H1 (cell line): ENCODE measurements at regions not wholly inside any gene's neighbourhood (a gene's known extent, or its start where the extent isn't known, plus 50 kb on each side); places are given as distances from the start of the nearest gene placed in this dataset.

Source experiments
- BACH1 ChIP-seq: IDR thresholded peaks from 2 replicates; pipeline ENCODE4 v1.6.1; 2012; ENCODE audit warnings: low read length, improper control_type of control experiment
- CHD2 ChIP-seq: IDR thresholded peaks from 2 replicates; pipeline ENCODE4 v1.6.1; 2012; ENCODE audit warnings: low read length, improper control_type of control experiment
- EP300 ChIP-seq, 2 experiments: IDR thresholded peaks; 1 replicate in 1 of 2; 2 replicates in 1 of 2; pipeline ENCODE4 v1.6.1; 2011 to 2012; ENCODE audit warnings: low read depth in 2 of 2, low read length in 2 of 2, mild to moderate bottlenecking in 2 of 2, borderline replicate concordance in 1 of 2, inconsistent platforms in 1 of 2, moderate library complexity in 1 of 2
- EZH2 ChIP-seq: fragments of 200-600 bp; sonication (generic); IDR thresholded peaks from 2 replicates; pipeline ENCODE4 v1.7.1; 2012; ENCODE audit warnings: low read depth, mild to moderate bottlenecking, moderate library complexity, low read length, inconsistent platforms; ENCODE audit not compliant: severe bottlenecking
- POLR2A ChIP-seq, 2 experiments: IDR thresholded peaks; 1 replicate in 1 of 2; 2 replicates in 1 of 2; pipeline ENCODE4 v1.6.1; 2011; ENCODE audit warnings: low read depth in 2 of 2, low read length in 2 of 2, mild to moderate bottlenecking in 2 of 2; ENCODE audit errors: control extremely low read depth in 1 of 2
- RAD21 ChIP-seq, 2 experiments: IDR thresholded peaks in 1 of 2; conservative IDR thresholded peaks in 1 of 2; 2 replicates each; pipeline ENCODE4 v1.6.1; 2011; ENCODE audit warnings: low read depth in 2 of 2, low read length in 2 of 2, improper control_type of control experiment in 1 of 2, inconsistent platforms in 1 of 2, mild to moderate bottlenecking in 1 of 2, moderate library complexity in 1 of 2
- RBBP5 ChIP-seq: IDR thresholded peaks from 2 replicates; pipeline ENCODE4 v1.7.1; 2012; ENCODE audit warnings: low read depth, mild to moderate bottlenecking, inconsistent platforms, low read length, moderate library complexity, borderline replicate concordance
- RFX5 ChIP-seq: IDR thresholded peaks from 2 replicates; pipeline ENCODE4 v1.6.1; 2011; ENCODE audit warnings: low read depth, low read length, improper control_type of control experiment, borderline replicate concordance
- SIN3A ChIP-seq, 2 experiments: IDR thresholded peaks in 1 of 2; conservative IDR thresholded peaks in 1 of 2; 2 replicates each; pipeline ENCODE4 v1.6.1; 2011 to 2012; ENCODE audit warnings: low read length in 2 of 2, improper control_type of control experiment in 1 of 2, low read depth in 1 of 2, mild to moderate bottlenecking in 1 of 2
- TF ChIP-seq, protein P1 (sequence below): IDR thresholded peaks from 2 replicates; pipeline ENCODE4 v1.6.1; 2012; ENCODE audit warnings: low read length, inconsistent platforms

DNA sequence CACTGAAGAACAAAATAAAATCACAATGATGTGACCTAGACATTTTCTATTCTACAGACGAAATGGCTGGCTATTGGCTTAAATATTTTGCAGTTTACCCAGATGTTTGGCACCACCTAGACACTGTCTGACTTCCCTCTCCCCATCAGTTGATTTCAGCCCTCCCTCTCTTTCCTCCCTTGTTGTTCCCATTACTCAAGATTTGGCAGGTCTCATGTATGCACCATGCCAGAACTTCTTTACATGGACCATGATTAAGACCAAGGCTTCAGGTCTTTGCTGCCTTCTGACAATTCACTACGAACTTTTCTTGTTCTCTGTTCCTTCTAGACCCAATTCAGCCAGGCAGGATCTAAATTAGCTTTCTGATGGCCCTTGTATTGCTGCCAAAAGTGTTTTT, 66.6 kb upstream of the GDNF start:
- TF ChIP-seq EP300 (IDR thresholded peaks at IDR 0.05; ENCODE audit: borderline replicate concordance in 1 of 2, low read depth in 2 of 2, low read length in 2 of 2) (no peak), POLR2A (IDR thresholded peaks at IDR 0.05; ENCODE audit: control extremely low read depth in 1 of 2, low read depth in 2 of 2, low read length in 2 of 2) (no peak), RAD21 (IDR thresholded peaks at IDR 0.05 in 1 of 2, conservative IDR thresholded peaks at IDR 0.05 in 1 of 2; ENCODE audit: low read depth in 2 of 2, low read length in 2 of 2) (no peak), RFX5 (no peak), EZH2 (no peak), BACH1 (no peak), CHD2 (no peak), SIN3A (conservative IDR thresholded peaks at IDR 0.05 in 1 of 2, IDR thresholded peaks at IDR 0.05 in 1 of 2; ENCODE audit: low read depth in 1 of 2, low read length in 2 of 2) (no peak), RBBP5 (no peak)
- TF ChIP-seq, protein P1, sequence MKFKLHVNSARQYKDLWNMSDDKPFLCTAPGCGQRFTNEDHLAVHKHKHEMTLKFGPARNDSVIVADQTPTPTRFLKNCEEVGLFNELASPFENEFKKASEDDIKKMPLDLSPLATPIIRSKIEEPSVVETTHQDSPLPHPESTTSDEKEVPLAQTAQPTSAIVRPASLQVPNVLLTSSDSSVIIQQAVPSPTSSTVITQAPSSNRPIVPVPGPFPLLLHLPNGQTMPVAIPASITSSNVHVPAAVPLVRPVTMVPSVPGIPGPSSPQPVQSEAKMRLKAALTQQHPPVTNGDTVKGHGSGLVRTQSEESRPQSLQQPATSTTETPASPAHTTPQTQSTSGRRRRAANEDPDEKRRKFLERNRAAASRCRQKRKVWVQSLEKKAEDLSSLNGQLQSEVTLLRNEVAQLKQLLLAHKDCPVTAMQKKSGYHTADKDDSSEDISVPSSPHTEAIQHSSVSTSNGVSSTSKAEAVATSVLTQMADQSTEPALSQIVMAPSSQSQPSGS, result no peak
